Stimulated activated CD8-positive, alpha-beta memory T cell treated with anti-CD3 and anti-CD28 coated beads, Interleukin-4, amount 100 ng/mL, for 48 hours (primary cell): ENCODE measurements at regions not wholly inside any gene's neighbourhood (a gene's known extent, or its start where the extent isn't known, plus 50 kb on each side); places are given as distances from the start of the nearest gene placed in this dataset.

ENCODE experiments used
- DNase-seq: peaks from one replicate; pipeline ENCODE4 v3.0.0-alpha.2; 2020

GRCh38 chr3:178047496-178047895 is 488.7 kb upstream of the KCNMB2 start:
- no peak for DNase-seq

- no peak for DNase-seq
Observed at GRCh38 chr3:178048768-178049167, 487.5 kb upstream of the KCNMB2 start.

GRCh38 chr3:178054471-178054870 is 481.8 kb upstream of the KCNMB2 start:
- no peak for DNase-seq

DNA sequence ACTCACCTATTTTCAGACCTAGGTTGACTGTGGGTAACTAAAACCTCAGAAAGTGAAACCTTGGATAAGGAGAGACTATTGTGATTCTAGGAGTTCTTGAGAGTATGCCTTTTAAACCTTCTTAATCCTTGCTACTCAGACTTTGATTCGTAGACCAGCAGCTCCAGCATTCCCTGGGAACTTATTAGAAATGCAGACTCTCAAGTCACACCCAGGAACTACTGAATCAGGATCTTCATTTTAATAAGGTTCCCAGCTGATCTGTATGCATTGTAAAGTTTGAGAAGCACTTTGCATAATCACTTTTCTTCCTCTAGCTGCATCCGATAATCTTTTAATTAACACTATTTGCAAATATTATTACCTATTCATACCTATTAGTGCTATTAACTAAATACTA is 480.3 kb upstream of the KCNMB2 start:
- no peak for DNase-seq

DNA sequence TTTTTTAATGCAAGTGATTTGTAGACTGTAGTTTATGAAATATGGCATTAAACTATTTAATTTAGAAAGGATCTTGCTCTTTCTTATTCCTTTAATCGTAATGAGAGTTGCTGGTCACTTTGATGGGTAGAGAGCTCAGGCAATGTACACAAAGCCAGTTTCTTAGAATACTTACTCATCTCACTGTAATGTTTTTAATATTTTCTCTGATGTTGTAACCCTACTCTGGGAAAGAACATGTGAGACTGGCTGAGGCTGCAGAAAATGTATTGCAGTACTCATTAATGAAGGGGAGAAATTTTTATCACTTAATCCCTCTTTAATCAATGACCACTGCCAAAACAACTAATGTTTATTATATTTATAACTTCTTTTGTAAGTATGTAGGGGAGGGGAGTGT is 479.4 kb upstream of the KCNMB2 start:
- no peak for DNase-seq

DNA sequence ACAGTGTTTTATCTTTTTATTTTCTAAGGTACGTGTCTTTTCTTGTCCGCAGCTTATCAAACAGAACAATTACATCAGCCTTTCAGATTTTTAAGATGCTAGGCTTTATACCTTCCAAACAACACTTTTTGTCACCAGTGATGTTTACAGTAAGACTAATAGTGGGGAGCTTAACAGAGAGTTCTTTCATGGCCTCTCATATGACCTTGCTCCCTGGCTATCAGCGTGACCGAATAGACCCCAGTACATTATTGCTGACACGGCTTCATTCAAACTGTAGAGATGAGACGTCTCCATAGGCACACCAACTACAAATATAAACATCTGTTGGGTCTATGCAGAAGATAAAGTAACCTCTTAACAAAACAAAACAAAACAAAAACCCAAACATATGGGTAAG is 477.6 kb upstream of the KCNMB2 start:
- no peak for DNase-seq

- no peak for DNase-seq
Observed at GRCh38 chr3:178059119-178059518, 477.1 kb upstream of the KCNMB2 start.

GRCh38 chr3:178059836-178060235 is 476.4 kb upstream of the KCNMB2 start:
- DNase-seq, result no peak

DNA sequence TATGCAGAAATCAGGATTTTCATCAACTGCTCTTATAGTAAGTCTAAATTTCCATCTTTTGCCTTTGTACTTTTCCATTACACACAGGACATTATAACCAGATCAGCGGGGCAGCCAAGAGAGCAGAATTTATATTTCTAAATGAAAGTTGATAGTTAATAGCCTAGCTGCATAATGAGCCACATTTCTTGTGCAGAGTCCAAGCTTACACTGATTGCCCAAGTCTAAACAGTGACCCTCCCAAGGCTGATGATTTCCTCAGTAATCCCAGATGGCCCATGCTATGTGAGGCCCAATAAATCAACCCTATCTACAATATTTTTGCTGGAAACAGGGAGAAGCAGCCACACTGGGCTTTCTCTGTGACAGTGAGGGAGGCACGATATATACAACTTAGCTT is 475.8 kb upstream of the KCNMB2 start:
- DNase-seq, result no peak

DNA sequence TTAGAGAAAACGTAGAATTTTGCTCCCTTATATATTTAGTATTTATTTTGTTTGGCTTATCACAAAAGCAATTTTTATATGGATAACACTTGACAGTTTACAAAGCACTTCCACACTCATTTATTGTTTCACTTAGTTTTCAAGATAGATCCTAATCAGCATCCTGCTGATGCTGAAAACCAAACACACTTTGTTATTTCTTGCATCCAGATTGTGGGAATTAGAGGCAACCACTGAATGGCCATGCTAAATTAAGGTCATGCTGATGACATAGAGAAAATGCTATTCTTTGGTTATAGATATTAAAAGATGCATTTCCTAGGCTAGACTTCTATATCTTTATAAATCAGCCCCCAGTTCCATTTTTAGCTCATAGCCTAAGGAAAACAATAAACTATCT is 474.1 kb upstream of the KCNMB2 start:
- no peak for DNase-seq

GRCh38 chr3:178063461-178063860 is 472.8 kb upstream of the KCNMB2 start:
- DNase-seq, result no peak

- no peak for DNase-seq
Observed at GRCh38 chr3:178067721-178068120, 468.5 kb upstream of the KCNMB2 start.

DNA sequence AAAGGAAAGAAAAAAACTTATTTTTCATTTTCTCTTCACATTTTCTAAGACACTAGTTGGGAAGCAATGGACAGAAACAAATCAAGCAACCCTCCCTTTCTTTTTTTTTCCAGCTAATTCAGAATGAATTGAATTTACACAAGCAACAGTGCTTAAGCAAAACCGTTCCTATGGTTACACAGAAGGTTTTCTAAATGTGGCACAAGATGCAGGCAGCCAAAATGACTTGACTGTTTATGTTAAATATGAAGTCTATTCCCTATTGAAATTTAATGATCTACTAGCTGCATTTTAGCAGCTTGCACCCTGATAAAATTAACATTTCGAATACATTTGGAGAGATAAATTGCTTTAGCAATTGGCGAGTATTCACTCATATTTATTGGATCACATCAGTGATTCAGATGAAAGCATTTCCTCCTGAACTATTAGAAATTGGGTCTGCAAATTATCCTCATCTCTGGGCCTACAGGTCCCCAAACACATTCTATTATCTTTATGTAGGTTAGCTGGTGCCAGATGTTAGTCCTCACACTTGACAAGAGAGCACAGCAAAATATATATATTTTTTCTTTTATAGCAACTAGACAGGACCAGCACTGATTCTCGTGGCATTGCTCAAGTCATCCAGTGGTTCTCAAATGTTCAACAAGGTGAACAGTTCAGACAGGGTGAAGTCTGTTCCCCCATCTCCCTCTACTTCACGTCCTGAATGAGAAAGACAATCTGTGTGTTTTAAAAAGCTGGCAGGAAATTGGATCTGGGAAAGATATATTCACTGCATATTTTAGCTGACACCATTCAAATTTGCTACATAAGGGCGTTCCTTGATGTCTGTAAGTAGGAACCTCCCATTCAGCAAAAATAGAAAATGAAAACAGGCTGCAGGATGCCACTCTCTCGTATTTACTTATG is 463.6 kb upstream of the KCNMB2 start:
- no peak for DNase-seq

- no peak for DNase-seq
Observed at GRCh38 chr3:178073366-178073765, 462.9 kb upstream of the KCNMB2 start.

- no peak for DNase-seq
Observed at GRCh38 chr3:178075344-178075743, 460.9 kb upstream of the KCNMB2 start.

- no peak for DNase-seq
Observed at GRCh38 chr3:178078953-178079352, 457.3 kb upstream of the KCNMB2 start.

DNA sequence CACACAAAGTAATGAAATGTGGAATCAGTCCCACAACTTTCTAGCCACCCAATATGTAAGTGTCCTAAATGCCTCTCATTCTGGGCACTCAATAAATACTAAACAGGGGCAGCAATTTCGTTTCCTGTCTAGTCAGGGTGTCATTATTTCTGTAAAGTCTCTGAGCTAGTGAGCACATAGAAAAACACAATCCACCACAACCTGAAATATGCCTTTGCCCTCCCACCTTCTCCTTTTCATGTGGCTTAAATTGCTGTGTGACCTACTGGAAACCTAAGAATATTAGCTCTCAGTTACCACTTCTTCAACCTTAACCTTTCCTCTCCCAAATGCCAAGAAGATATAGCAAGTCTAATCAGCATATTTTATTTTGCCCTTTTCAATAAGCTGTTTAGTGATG is 456.3 kb upstream of the KCNMB2 start:
- no peak for DNase-seq

DNA sequence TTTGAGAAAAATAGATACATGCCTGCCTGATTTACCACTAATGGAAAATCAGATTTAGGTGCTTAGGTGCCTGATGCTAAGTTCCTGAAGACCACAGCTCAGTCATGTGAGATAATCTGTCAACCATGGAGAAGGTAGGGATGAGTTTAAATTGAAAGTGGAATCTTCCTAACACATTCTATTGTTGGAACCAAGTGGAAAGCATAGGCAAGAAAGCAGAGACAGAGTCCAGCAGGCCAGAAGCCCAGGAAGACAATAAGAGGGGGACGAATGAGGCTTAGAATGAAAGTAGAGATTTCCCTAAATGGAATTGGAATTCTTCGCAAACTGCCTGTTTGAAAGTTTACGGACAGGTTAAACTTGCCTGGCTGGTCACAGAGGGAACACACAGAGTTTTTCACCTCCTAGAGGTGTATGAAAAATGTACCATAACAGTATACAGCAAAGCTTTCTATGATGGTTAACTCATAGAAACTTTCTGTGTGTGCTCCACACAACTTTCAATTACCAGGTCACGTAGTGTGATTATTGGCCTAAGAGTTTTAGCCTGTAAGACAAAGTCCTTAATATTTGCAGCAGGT is 453.8 kb upstream of the KCNMB2 start:
- DNase-seq, result no peak

- DNase-seq, result no peak
Observed at GRCh38 chr3:178083906-178084866, 452.1 kb upstream of the KCNMB2 start.

- DNase-seq, result no peak
Observed at GRCh38 chr3:178084938-178085816, 451.1 kb upstream of the KCNMB2 start.

GRCh38 chr3:178085817-178086123 is 450.5 kb upstream of the KCNMB2 start:
- DNase-seq, result no peak

DNA sequence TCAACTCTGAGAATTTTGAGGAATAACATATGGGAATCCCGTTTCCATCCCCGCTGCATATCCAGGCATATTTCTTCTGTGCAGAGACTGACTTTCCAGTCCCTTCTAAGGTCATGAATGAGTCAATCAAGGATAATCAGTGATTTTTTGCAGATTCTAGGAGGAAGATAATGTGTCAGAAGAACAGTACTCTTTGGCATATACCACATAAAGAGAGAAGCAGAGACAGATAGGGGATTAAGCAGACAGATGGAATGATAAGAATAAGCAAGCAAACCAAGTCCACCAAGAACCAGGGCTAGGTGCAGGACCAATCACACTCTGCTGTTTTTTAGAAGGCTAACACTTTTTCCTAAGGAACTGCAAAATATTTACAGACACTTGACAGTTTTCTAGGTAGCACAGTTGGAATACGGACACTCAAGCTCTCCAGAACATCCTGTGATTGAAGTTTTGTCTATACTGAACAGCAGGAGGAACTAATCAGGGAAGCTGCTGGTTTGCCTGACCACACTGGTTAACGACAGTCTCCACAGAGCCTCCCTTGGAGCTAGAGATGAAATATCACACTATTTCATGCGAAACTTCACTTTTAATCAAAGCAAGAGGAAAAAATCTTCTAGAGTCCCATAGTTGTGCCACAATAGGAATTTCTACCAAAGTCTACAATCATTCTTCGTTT is 450.0 kb upstream of the KCNMB2 start:
- no peak for DNase-seq
